Stimulated activated CD4-positive, alpha-beta T cell treated with anti-CD3 and anti-CD28 coated beads, Interleukin-4, amount 100 ng/mL, for 1 hour (primary cell): ENCODE measurements at regions not wholly inside any gene's neighbourhood (a gene's known extent, or its start where the extent isn't known, plus 50 kb on each side); places are given as distances from the start of the nearest gene placed in this dataset.

Experiments used
- DNase-seq: peaks from one replicate; pipeline ENCODE4 v3.0.0-alpha.2; 2020

GRCh38 chr10:65497837-65498236 lies 1428.0 kb upstream of the LRRTM3 start:
- no peak for DNase-seq

GRCh38 chr10:65500716-65501115 lies 1425.1 kb upstream of the LRRTM3 start:
- no peak for DNase-seq

GRCh38 chr10:65501259-65501658 lies 1424.6 kb upstream of the LRRTM3 start:
- DNase-seq = no peak

GRCh38 chr10:65518379-65518778 lies 1407.5 kb upstream of the LRRTM3 start:
- no peak for DNase-seq

DNA sequence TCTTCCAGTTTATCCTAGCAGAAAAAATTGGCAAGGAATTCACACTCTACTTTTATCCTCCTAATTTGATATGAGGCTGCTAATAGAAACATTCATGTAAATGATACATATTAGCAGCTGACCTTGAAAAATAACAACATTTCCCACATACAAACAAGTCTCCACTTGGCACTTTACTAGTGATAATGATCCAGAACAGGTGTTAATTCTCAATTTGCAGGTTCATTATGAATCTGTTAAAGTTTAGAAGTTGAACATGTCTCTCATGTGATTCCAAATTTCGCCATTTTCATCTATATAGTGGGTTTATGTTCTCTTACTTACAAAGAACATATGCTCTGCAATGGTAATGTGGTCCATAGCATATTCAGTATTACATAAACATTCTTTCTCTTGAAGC lies 1396.8 kb upstream of the LRRTM3 start:
- no peak for DNase-seq

DNA sequence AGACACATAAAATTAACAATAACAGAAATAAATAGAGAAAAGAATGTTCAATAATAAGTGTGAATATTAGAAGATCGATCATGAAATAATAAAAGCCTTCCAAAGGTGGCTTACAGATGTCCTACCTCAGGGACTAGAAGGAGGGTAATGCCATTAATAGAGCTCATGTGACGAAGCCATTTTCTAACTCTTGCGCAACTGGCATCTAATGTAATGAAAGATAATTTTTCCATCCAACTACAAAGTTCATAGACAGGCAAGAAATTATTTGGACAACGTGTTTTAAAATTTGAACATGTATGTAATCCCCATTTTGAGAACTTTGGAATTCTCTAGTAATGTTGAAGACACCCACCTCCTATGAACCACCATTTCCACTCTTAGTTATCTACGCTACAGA lies 1394.3 kb upstream of the LRRTM3 start:
- no peak for DNase-seq

DNA sequence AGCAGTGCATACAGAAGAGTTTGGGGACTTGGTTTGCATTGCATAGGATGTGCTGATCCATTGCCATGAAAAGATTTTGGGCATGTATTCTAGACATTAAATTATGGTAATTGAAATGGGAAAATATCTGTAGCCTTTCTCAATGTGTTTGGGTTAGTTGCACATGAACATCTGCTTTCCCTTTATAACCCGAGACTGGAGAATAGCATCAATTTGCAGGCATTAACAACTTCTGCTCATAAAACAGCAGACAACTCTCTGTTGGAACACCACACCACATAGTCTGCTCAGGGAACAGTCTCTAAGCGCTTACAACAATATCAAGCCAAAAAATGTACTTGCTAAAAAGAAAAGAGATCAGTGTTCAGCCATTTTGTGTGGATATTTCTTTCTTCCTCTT lies 1391.1 kb upstream of the LRRTM3 start:
- DNase-seq = no peak

DNA sequence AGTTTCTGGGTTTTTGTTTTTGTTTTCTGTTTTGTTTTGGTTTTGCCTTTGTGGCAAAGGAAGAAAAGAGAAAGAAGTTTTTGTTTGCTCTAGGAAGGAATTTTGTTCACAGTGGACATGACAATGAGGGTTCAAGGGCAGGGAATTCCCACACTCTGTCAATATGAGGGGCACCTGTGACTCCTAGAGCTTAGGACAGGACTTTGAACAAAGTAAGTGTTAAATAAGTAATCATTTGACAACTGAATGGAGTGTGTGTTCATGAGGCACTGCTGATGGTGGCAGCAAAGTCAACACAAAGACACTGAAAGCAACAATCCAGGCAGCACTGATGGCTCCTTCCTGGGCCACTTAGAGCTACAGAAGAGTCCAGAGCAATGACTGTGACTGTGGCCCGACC lies 1381.1 kb upstream of the LRRTM3 start:
- DNase-seq = no peak

- no peak for DNase-seq
Measured at GRCh38 chr10:65548001-65548400, 1377.8 kb upstream of the LRRTM3 start.

GRCh38 chr10:65550761-65551160 lies 1375.1 kb upstream of the LRRTM3 start:
- no peak for DNase-seq

DNA sequence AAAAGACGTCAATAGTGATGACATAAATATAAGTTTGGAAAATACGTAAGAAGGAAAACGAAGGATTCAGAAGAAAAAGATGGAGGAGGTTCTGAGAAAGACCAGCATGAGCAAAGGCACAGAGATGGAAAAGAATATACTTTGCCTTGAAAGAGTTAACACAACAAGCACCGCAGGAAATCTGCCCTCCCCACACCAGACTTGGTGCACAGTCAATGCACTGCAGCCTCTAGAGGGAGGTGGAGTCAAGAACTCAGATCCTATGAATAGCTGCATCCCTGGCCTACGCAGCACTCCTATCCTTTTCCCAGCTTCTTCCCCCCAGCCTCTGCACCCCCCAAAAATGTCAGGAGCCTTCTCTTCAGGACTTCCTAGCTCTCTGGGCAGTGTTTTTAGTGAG lies 1370.6 kb upstream of the LRRTM3 start:
- DNase-seq = no peak

DNA sequence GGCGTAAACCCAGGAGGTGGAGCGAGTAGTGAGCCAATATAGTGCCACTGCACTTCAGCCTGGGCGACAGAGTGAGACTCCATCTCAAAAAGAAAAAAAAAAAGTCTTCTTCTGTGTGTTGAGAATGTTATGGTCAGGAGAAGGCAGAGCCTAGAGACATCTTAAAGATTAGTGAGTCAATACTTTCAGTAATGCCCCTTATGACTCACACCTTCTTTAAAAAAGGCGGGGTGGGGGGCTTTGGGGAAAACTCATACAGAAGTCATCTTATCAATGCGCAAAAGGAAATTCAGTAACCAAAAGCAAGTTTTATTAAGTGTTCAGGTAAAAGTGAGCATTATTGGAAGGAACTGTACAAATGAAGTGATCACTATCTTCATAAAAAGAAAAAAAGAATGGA lies 1369.8 kb upstream of the LRRTM3 start:
- no peak for DNase-seq

GRCh38 chr10:65559369-65559768 lies 1366.5 kb upstream of the LRRTM3 start:
- no peak for DNase-seq

DNA sequence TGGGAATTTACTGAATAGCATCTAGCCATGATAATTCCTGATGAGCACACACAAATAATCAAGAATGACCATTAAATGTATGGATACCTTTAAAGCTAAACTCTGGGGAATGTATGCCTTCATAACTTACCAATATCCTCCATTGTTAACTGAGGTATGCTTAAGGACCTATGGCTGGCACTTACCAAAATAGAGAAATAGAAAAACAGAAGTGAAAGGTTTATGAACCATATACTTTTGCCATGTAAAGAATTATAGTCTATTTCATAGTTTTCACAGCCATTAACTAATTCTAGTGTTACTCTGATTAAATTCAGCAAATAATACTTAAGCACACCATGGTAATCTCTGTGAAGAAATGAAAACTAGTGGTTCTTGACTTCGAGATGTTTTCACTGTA lies 1360.6 kb upstream of the LRRTM3 start:
- no peak for DNase-seq

GRCh38 chr10:65566906-65567305 lies 1358.9 kb upstream of the LRRTM3 start:
- no peak for DNase-seq

DNA sequence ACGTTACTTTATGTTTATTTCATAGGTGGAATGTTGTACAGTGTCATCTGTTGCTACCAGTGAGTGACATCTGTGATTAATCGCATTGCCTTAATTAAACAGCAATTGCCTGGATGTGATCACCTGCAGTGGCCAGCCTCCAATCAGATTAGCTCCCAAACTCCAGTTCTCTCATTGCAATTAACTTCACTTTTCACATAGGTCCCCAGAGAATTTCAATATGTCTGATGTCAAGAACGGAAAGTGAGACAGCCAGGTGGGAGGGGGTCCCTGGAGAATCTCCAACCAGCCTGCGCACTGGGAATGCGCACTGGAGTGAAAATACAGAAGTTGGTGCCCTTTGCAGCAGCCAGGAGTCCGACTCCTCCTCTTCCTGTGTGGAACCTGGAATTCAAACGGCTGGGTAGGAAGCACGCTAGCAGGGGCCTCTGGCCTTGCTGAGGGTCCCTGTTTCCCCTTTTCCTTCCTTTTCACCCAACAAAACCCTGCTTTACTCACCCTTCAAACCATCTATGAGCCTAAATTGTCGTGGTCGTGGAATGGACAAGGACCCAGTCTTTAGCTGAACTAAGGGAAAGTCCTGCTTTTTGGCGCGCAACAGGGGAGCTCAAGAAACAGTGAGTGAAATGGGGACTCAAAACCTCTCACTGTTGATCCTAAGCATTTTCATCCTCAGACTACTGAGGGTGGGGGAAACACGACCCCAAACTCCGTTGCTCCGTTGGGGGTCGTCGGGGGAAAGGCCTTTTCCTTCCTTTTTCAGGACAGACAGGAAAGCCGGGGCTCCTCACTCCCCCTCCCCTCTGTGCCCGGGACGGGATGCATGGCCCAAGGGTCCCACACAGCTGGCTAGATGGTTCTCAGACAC lies 1355.5 kb upstream of the LRRTM3 start:
- no peak for DNase-seq

DNA sequence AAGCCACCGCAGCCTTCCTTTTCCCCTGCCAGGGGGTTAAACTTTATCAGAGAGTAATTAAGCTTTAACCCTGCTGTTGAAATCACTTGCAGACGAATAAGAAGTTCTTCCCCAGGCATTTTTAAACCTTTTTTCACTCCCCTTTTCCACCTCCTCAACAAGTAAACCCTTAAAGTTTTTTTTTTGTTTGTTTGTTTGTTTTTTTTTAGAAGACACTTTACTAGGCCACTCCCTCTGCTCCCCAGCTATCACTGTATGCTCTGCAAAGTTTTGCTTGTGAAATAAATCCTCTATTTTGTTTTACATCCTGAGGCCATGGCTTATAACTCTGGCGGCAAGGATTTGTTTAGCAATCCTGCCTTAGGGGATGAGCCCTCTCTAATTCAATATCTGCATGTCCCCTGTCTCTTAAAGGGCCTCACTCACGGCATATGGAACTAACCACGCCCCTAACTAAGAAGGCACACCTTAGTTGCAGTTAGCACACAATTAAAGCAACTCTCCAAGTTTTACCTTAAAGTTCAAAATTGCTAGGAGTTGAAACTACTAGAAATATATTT lies 1354.7 kb upstream of the LRRTM3 start:
- no peak for DNase-seq

DNA sequence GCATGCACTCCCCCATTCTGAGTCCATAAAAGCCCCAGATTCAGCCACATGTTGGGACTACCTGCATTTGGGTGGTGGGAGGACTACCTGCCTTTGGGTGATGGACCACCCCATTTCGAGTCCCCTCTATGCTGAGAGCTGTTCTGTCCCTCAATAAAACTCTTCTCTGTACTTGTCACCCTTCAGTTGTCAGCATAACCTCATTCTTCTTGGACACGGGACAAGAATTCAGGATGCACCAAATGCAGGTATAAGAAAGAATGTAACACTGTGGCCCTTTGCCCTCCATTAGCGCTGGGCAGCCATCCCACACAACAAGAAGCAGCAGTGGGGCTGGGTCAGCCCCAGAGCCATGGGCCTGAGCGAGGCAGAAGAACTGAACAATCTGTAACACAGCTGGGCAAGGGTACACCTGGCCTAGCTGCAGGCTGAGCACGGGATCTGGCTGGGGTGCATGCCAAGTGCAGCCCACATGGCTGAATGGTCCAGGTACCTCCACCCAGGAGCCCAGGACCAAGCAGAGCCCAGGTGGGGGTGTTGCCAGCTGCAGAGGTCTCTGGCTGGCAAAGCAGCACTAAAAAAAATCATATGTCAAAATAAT lies 1344.3 kb upstream of the LRRTM3 start:
- no peak for DNase-seq

DNA sequence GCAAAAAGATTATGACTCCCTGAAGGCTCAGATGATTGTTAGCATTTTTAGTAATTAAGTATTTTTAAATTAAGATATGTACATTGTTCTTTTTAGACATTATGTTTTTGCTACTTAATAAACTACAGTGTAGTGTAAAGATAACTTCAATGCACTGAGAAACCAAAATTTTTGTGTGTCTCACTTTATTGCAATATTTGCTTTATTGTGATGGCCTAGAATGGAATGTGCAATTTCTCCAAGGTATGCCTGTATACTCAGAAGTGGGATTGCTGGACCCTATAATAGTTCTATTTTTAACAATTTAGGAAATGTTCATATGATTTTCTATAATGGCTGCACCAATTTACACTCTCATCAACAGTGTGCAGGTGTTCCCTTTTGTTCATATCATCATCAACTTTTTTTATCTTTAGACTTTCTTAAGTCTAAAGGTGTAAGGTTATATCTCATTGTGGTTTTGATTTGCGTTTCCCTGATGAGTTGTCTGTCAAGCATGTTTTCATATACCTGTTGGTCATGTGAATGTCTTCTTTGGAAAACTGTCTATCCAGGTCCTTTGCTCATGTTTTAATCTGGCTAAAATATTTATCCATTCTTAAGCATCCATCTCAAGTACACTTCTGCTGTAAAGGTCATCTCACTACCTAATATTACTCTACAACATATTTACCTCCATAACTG lies 1323.5 kb upstream of the LRRTM3 start:
- no peak for DNase-seq

DNA sequence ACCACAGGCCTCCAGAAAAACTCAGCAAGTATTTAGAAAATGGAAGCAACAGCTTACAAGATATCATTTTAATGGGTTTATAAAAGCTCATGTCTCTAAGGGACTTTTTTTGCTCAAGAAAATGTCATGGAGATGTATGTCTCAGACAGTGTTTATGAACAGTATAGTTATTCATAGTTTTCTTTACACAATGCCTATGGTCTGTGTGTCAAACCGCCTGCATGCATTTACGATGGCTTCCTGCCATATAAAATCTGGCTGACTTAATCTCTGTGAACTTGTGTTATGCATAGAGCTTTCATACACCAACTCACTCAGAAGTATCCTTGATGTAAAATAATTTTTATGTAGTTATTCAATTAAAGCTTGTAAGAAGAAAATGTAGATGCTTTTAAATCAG lies 1314.2 kb upstream of the LRRTM3 start:
- no peak for DNase-seq

- no peak for DNase-seq
Measured at GRCh38 chr10:65614956-65615565, 1310.8 kb upstream of the LRRTM3 start.

DNA sequence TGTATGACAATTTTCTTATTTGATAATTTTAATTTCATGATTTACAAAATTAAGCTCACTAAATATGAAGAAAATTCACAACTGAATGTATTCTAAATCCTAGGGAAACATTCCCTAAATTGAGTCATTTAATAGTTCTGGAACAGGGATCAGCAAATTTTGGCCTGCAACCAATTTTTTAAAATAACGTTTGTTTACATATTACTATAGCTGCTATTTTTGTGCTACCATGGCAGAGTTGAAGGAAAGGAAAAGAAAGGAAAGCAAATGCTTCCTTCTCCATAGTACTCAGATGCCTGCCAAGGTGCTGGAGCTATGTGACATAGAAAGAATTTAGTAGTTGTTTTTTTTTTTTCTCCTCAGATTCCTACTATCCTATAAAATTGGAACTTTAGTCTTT lies 1307.7 kb upstream of the LRRTM3 start:
- DNase-seq = no peak

- DNase-seq = no peak
Measured at GRCh38 chr10:65620404-65621048, 1305.3 kb upstream of the LRRTM3 start.
